Adrenal gland (tissue), 9 donors: ENCODE measurements at regions not wholly inside any gene's neighbourhood (a gene's known extent, or its start where the extent isn't known, plus 50 kb on each side); places are given as distances from the start of the nearest gene placed in this dataset.

ENCODE experiments used
- DNase-seq, 7 donors: peaks; one replicate each; pipeline ENCODE4 v3.0.0-alpha.2; 2019 to 2020
- H3K27ac ChIP-seq, 5 donors: fragments of 200-600 bp; sonication (generic) in 4 of 5; 1 replicate in 3 of 5; 2 replicates in 2 of 5; pipeline versions ENCODE4 v1.5.1 to v1.8.0; 2016 to 2020; ENCODE audit warnings: mild to moderate bottlenecking in 1 of 5
- H3K27me3 ChIP-seq: fragments of 200-600 bp; 2 replicates; pipeline ENCODE4 v1.8.0; 2021
- H3K36me3 ChIP-seq, 2 donors: fragments of 200-600 bp; replicated peaks in 1 of 2; 1 replicate in 1 of 2; 2 replicates in 1 of 2; pipeline versions ENCODE4 v1.5.1 to v1.8.0; 2018 to 2022
- H3K4me1 ChIP-seq, 2 donors: fragments of 200-600 bp; replicated peaks in 1 of 2; 1 replicate in 1 of 2; 2 replicates in 1 of 2; pipeline versions ENCODE4 v1.5.1 to v1.8.0; 2018 to 2021
- H3K4me3 ChIP-seq, 4 donors: fragments of 200-600 bp; sonication (generic) in 3 of 4; one replicate each; pipeline ENCODE4 v1.5.1; 2016 to 2018
- H3K9me3 ChIP-seq, 3 donors: fragments of 200-600 bp; sonication (generic) in 1 of 3; replicated peaks in 1 of 3; 1 replicate in 2 of 3; 2 replicates in 1 of 3; pipeline versions ENCODE4 v1.5.1 to v1.8.0; 2016 to 2021
- CTCF ChIP-seq, 6 experiments: fragments of 450-650 bp in 4 of 6; fragments of 200-600 bp in 2 of 6; sonication (generic) in 1 of 6; IDR thresholded peaks; 1 replicate in 5 of 6; 2 replicates in 1 of 6; pipeline versions ENCODE4 v1.5.1 to v1.8.0; 2016 to 2021; ENCODE audit warnings: antibody characterized with exemption in 6 of 6, mild to moderate bottlenecking in 2 of 6, moderate library complexity in 1 of 6
- POLR2A ChIP-seq, 2 donors: fragments of 450-650 bp; IDR thresholded peaks; one replicate each; pipeline ENCODE4 v1.6.1; 2017; ENCODE audit warnings: antibody characterized with exemption in 2 of 2, mild to moderate bottlenecking in 2 of 2, moderate library complexity in 1 of 2
- WGBS, 4 donors: extraction: QIAGEN DNeasy Blood & Tissue Kit in 2 of 4; methylation state at CpG; one replicate each; pipeline versions ENCODE4 v1.1.5 to v1.1.7; 2013 to 2017; 5-methylcytosine and 5-hydroxymethylcytosine counted together
- intact Hi-C, 2 donors: fragments of 100-400 bp; cut with DNase I; formaldehyde crosslinking; loops; one replicate each; pipeline versions ENCODE4 v1.14.1 to v1.15.0; 2022 to 2023
- donor health status: healthy with polysubstance abuse.
- donor health status: Bipolar disorder and iron deficiency.
- donor health status: DM: yes; HTN: yes; CAD: no.
- donor health status: DM: no; HTN: no; CAD: no.
- donor health status: DM: no; HTN: no; CAD: no.

DNA sequence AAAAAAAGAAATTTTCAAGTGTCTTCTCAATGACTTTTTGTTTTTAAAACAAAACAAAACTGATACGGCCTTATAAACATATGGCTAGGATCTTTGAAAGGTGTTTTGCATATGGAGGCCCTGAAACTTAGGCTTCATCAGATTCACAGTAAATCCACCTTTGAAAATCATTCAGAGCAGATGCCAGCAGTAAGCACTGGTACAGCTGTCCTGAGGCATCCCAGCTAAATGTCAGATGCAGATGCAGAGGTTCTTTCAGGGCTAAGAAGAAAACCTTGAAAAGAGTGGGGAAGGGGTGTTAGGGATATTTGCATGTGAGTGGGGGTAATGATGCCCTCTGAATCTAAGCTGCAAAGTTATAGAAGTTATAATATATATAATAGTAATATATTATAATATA, 56.2 kb upstream of the GNG12 start:
- H3K27me3 ChIP-seq = no peaks in the 10 kb centered on the region
- intact Hi-C loops = no loop called here
- DNase-seq = no peak
- no peak for TF ChIP-seq POLR2A (IDR thresholded peaks at IDR 0.05)
- no peak for TF ChIP-seq CTCF (IDR thresholded peaks at IDR 0.05)
- no peaks in the 10 kb centered on the region for H3K9me3 ChIP-seq
- no peak overlapping the region for H3K27ac ChIP-seq
- H3K4me1 ChIP-seq = no peaks in the 10 kb centered on the region
- H3K36me3 ChIP-seq = no peaks in the 10 kb centered on the region
- 94 to 100% (median 97%) methylated on average over 1 of the region's 1 CpG for WGBS, 4 donors
- H3K4me3 ChIP-seq = no peak overlapping the region

GRCh38 chr1:67888216-67889106, 55.2 kb upstream of the GNG12 start:
- H3K9me3 ChIP-seq = no peaks in the 10 kb centered on the region
- WGBS, 4 donors = 70 to 85% (median 74%) methylated on average over 6 of the region's 6 CpGs
- DNase-seq = no peak
- no peak overlapping the region for H3K27ac ChIP-seq
- intact Hi-C loops = no loop called here
- TF ChIP-seq CTCF (IDR thresholded peaks at IDR 0.05) (no peak), POLR2A (IDR thresholded peaks at IDR 0.05) (no peak)
- no peak overlapping the region for H3K4me3 ChIP-seq
- H3K27me3 ChIP-seq = no peaks in the 10 kb centered on the region
- H3K4me1 ChIP-seq = no peaks in the 10 kb centered on the region
- no peaks in the 10 kb centered on the region for H3K36me3 ChIP-seq

GRCh38 chr1:67887146-67887545, 53.9 kb upstream of the GNG12 start:
- WGBS, 4 donors = 90 to 94% (median 92%) methylated on average over 2 of the region's 2 CpGs
- H3K27me3 ChIP-seq = no peaks in the 10 kb centered on the region
- intact Hi-C loops = no loop called here
- no peak for TF ChIP-seq POLR2A (IDR thresholded peaks at IDR 0.05)
- TF ChIP-seq CTCF (IDR thresholded peaks at IDR 0.05) = no peak
- H3K27ac ChIP-seq = no peak overlapping the region
- DNase-seq = no peak
- H3K36me3 ChIP-seq = no peaks in the 10 kb centered on the region
- no peaks in the 10 kb centered on the region for H3K9me3 ChIP-seq
- H3K4me3 ChIP-seq = no peak overlapping the region
- H3K4me1 ChIP-seq = no peaks in the 10 kb centered on the region

- DNase-seq = no peak
- Histone ChIP-seq H3K36me3 (no peaks in the 10 kb centered on the region), H3K4me3 (no peak overlapping the region), H3K27me3 (no peaks in the 10 kb centered on the region), H3K4me1 (no peaks in the 10 kb centered on the region), H3K9me3 (no peaks in the 10 kb centered on the region), H3K27ac (no peak overlapping the region)
- intact Hi-C loops = no loop called here
- 74 to 91% (median 86%) methylated on average over 2 of the region's 2 CpGs for WGBS, 4 donors
- TF ChIP-seq POLR2A (IDR thresholded peaks at IDR 0.05) (no peak), CTCF (IDR thresholded peaks at IDR 0.05) (no peak)
Measured at GRCh38 chr1:67886076-67886475, 52.8 kb upstream of the GNG12 start.
